Small intestine (tissue), 7 donors: ENCODE measurements at regions not wholly inside any gene's neighbourhood (a gene's known extent, or its start where the extent isn't known, plus 50 kb on each side); places are given as distances from the start of the nearest gene placed in this dataset.

Experiments used
- DNase-seq, 2 donors: peaks; one replicate each; pipeline versions ENCODE4 v3.0.0 to v3.0.0-alpha.2; 2013
- FAIRE-seq: peaks from 2 replicates; lab custom pipeline; 2012; peaks lifted over from hg19 to GRCh38; lab: Jason Lieb, UNC
- H3K27ac ChIP-seq, 3 donors: one replicate each; pipeline ENCODE4 v1.5.1; 2013; ENCODE audit warnings: low read length in 2 of 3, mild to moderate bottlenecking in 2 of 3, control low read depth in 1 of 3, inconsistent platforms in 1 of 3, low read depth in 1 of 3, moderate library complexity in 1 of 3
- H3K27me3 ChIP-seq, 3 donors: one replicate each; pipeline ENCODE4 v1.6.1; 2013; ENCODE audit warnings: low read length in 3 of 3, inconsistent platforms in 1 of 3; ENCODE audit not compliant: control insufficient read depth in 3 of 3, insufficient read depth in 3 of 3
- H3K36me3 ChIP-seq, 3 donors: one replicate each; pipeline ENCODE4 v1.6.1; 2013; ENCODE audit warnings: low read length in 3 of 3, inconsistent platforms in 1 of 3, low read depth in 1 of 3, mild to moderate bottlenecking in 1 of 3, moderate library complexity in 1 of 3; ENCODE audit not compliant: control insufficient read depth in 3 of 3, insufficient read depth in 2 of 3
- H3K4me1 ChIP-seq, 3 donors: one replicate each; pipeline ENCODE4 v1.6.1; 2013; ENCODE audit warnings: low read length in 2 of 3, inconsistent platforms in 1 of 3, low read depth in 1 of 3, mild to moderate bottlenecking in 1 of 3, moderate library complexity in 1 of 3; ENCODE audit not compliant: control insufficient read depth in 3 of 3, insufficient read depth in 2 of 3
- H3K4me3 ChIP-seq, 3 donors: one replicate each; pipeline ENCODE4 v1.5.1; 2013; ENCODE audit warnings: low read length in 3 of 3, control low read depth in 1 of 3, inconsistent platforms in 1 of 3, low read depth in 1 of 3, mild to moderate bottlenecking in 1 of 3, moderate library complexity in 1 of 3
- H3K9me3 ChIP-seq, 2 donors: one replicate each; pipeline ENCODE4 v1.6.1; 2013; ENCODE audit warnings: low read depth in 1 of 2, low read length in 1 of 2; ENCODE audit not compliant: control insufficient read depth in 2 of 2, insufficient read depth in 1 of 2
- WGBS, 3 donors: extraction: QIAGEN DNeasy Blood & Tissue Kit; methylation state at CpG; one replicate each; pipeline ENCODE4 v1.1.7; 2013; 5-methylcytosine and 5-hydroxymethylcytosine counted together
- donor health status: healthy with polysubstance abuse.
- donor health status: control.
- donor health status: control.
- donor health status: Bipolar disorder and iron deficiency.
- donor health status: healthy.

DNA sequence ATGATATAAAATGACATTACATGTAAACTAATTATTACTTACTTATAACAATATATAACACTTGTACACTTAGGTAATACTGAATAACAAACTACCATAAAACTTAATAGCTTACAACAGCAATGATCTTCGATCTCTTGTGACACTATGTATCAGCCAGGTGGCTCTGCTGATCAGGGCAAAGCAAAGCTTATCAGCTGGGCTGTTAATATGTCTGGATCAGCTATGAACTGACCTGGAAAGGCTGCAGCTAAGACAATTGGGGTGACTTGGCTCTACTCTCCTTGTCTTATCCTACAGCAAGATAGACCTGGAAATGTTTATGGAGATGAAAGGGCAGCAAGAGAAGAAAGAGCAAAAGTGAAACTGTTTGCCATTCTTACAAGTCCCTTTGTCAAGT lies 511.3 kb downstream of the TLR4 start:
- H3K4me3 ChIP-seq = no peak overlapping the region
- no peaks in the 10 kb centered on the region for H3K36me3 ChIP-seq
- 2 to 52% (median 17%) methylated on average over 1 of the region's 1 CpG for WGBS, 3 donors
- peaks cover 0 to 1% (median 0%) of the 10 kb centered on the region in 3 donors for H3K4me1 ChIP-seq
- DNase-seq (peak; percentile 79 to 97), FAIRE-seq (peak; percentile 57)
- H3K27ac ChIP-seq = no peak overlapping the region
- no peaks in the 10 kb centered on the region for H3K27me3 ChIP-seq
- no peaks in the 10 kb centered on the region for H3K9me3 ChIP-seq

DNA sequence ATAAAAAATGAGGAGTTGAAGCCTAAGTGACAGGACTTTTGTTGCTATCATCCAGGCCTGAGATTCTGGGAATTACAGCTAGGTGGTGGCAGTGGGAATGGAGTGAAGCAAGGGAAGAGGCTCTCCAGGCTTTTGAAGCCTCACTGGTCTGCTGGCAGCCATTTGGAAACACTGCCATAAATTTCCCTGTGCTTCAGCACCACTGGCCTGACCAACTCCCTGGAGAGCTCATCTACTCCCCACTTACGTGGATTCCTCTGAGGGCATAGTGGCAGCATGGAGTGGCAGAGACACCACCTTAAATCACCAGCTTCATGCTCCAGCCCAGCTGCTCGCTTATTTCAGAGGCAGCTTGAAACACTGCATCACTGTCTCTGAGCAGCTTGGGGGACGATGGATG lies 518.2 kb downstream of the TLR4 start:
- WGBS, 3 donors = 55 to 87% (median 65%) methylated on average over 3 of the region's 3 CpGs
- no peaks in the 10 kb centered on the region for H3K36me3 ChIP-seq
- FAIRE-seq = no peak

DNA sequence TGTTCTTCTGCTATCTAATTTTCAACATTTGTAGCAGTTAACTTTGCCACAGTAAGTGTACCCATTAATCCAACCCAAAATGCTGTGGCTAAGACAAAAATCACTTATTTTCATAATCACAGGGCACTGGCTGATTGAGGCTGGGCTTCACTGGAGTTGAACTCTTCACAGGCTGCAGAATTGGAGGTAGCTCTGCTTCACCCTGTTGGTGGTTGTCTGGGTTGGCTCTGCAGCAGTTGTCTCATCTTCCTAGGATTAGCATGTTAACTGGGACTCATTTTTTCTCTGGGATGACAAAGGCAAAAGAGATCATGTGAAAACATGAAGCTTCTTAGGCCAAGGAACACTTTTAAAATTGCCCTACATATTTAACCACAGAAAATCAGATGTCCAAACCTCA lies 518.9 kb downstream of the TLR4 start:
- Histone ChIP-seq H3K36me3 (no peaks in the 10 kb centered on the region), H3K9me3 (no peaks in the 10 kb centered on the region), H3K27ac (no peak overlapping the region), H3K27me3 (no peaks in the 10 kb centered on the region), H3K4me3 (no peak overlapping the region), H3K4me1 (no peaks in the 10 kb centered on the region)
- FAIRE-seq = no peak
- DNase-seq = no peak

More for the DNA sequence above, 518.2 kb downstream of the TLR4 start:
- Histone ChIP-seq H3K27ac (no peak overlapping the region), H3K4me3 (no peak overlapping the region), H3K27me3 (no peaks in the 10 kb centered on the region), H3K9me3 (no peaks in the 10 kb centered on the region), H3K4me1 (no peaks in the 10 kb centered on the region)
- peak; percentile 5 for DNase-seq

DNA sequence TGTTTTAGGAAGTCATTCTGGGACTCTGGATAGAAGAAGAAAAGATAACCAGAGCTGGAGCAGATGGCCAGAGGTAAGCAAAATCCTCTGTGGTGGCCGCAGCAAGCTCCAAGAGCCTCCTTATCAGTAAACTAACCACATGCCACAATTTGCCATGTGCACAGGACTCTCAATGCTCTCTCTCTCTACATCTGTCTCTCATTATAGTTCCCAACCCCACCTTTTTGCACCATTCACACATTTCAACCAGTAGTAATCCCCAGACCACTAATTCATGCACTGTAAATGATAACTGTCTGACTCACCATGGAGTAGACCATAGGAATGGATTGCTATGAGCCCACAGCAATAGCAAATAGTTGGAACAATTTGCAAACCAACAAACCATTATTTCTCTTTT lies 526.1 kb downstream of the TLR4 start:
- Histone ChIP-seq H3K27me3 (no peaks in the 10 kb centered on the region), H3K9me3 (no peaks in the 10 kb centered on the region), H3K27ac (no peak overlapping the region), H3K4me1 (no peaks in the 10 kb centered on the region), H3K36me3 (no peaks in the 10 kb centered on the region), H3K4me3 (no peak overlapping the region)
- 39 to 83% (median 70%) methylated on average over 1 of the region's 1 CpG for WGBS, 3 donors
- DNase-seq = no peak
- FAIRE-seq = no peak

DNA sequence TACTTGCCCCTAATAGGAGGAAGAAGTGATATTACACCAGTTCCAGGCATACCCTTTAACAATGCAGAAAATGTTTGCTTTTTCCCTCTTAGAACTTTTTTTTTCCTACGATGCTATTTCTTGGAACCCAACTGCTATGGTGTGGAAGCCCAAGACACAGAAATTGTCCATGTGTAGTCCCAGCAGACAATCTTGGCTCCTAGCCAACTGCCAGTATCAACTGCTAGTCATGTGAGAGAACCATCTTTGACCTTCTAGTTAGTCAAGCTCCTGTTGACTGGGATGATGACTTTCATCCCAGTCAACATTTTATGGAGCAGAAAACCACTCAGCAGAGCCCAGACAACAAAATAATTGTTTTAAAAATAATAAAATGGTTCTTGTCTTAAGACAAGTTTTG lies 532.4 kb downstream of the TLR4 start:
- H3K4me3 ChIP-seq = no peak overlapping the region
- H3K4me1 ChIP-seq = no peaks in the 10 kb centered on the region
- DNase-seq = no peak
- H3K27me3 ChIP-seq = no peaks in the 10 kb centered on the region
- H3K9me3 ChIP-seq = peaks cover 0 to 3% of the 10 kb centered on the region in 2 donors
- H3K27ac ChIP-seq = no peak overlapping the region
- no peak for FAIRE-seq
- no peaks in the 10 kb centered on the region for H3K36me3 ChIP-seq
- 79 to 89% (median 85%) methylated on average over 1 of the region's 1 CpG for WGBS, 3 donors

DNA sequence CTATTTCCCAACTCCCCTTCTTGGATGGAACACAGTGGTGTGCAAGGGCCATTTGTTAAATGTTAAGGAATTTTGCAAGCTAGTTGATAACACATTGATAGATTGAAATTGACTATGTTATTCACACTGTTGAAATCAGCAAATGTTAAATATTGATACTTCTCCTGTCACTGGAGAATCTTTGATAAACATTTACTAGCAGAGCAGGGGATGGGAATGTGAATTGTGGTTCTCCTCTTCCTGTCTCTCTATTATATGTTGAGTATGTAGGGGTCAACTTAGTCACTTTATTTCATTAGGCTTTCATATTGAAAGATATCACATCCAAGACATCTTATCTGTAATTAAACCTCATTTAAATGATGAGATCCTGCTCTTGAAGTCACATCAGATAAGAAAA lies 533.9 kb downstream of the TLR4 start:
- Histone ChIP-seq H3K4me3 (no peak overlapping the region), H3K4me1 (no peaks in the 10 kb centered on the region)
- no peak for FAIRE-seq

DNA sequence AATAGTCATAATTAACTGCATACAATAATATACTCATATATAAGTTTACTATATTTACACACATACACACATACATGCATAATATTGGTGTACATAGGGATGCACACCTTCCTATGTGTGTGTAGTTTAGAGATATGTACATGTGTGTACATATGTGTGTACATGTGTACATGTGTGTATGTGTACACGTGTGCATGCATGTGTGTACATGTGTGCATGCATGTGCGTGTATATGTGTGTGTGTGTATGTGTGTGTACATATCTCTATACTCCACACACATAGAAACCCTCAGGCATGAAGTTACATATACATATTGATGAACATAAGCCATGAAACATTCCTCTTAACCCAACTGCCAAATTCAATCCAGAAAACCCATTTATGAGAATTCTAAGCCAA lies 547.8 kb downstream of the TLR4 start:
- Histone ChIP-seq H3K9me3 (no peaks in the 10 kb centered on the region), H3K27me3 (no peaks in the 10 kb centered on the region), H3K36me3 (no peaks in the 10 kb centered on the region), H3K4me3 (no peak overlapping the region), H3K4me1 (no peaks in the 10 kb centered on the region), H3K27ac (no peak overlapping the region)
- FAIRE-seq (no peak), DNase-seq (no peak)
- WGBS, 3 donors = 79 to 93% (median 84%) methylated on average over 2 of the region's 2 CpGs

More for the DNA sequence above, 533.9 kb downstream of the TLR4 start:
- no peak for DNase-seq
- Histone ChIP-seq H3K27me3 (no peaks in the 10 kb centered on the region), H3K36me3 (no peaks in the 10 kb centered on the region), H3K27ac (no peak overlapping the region), H3K9me3 (peaks cover 0 to 10% of the 10 kb centered on the region in 2 donors)

DNA sequence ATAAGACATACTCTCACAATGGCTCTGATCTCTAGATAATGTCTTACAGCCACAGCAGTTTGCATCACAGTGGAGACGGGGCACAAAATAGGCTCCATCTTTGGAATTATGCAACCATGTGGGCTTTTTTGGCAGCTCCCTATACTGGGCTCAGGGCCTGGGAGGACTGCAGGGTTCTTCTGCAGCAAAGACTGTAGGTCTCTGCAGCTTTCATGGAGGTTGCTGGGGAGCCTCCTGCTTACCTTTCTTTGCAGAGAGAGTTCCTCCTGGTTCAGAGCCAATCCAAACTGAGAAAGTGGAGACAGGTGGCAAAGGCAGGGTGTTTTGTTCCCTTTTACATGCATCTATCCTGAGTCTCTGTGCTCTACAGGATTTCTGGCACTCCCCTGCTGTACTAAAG lies 558.0 kb downstream of the TLR4 start:
- FAIRE-seq (no peak), DNase-seq (no peak)
- WGBS, 3 donors = 59 to 85% (median 80%) methylated on average over 1 of the region's 1 CpG
- H3K36me3 ChIP-seq = no peaks in the 10 kb centered on the region
- H3K27me3 ChIP-seq = no peaks in the 10 kb centered on the region
- peaks cover 0 to 3% of the 10 kb centered on the region in 2 donors for H3K9me3 ChIP-seq
- no peak overlapping the region for H3K4me3 ChIP-seq
- no peak overlapping the region for H3K27ac ChIP-seq
- H3K4me1 ChIP-seq = no peaks in the 10 kb centered on the region

DNA sequence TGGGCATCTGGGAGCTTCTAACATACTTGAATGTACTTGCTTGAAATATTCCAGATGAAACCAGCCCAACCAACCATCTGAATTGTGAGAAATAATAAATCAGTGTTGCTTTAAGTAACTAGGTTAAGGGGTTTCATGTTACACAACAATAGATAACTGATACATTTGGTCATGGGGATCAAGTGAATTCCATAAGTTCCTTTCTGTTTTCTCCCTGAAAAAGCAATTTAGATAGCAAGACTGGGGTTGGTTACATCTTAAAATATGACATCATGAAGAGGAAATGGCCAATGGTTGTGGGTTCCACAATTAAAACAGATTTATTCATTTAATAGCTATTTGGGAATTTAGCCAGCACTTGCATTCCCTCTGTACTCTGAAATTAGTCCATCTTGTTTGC lies 559.7 kb downstream of the TLR4 start:
- DNase-seq = no peak
- Histone ChIP-seq H3K36me3 (no peaks in the 10 kb centered on the region), H3K4me3 (no peak overlapping the region), H3K9me3 (peaks cover 0 to 3% of the 10 kb centered on the region in 2 donors), H3K27ac (no peak overlapping the region), H3K27me3 (no peaks in the 10 kb centered on the region), H3K4me1 (no peaks in the 10 kb centered on the region)
- no peak for FAIRE-seq
